GM21447 (cell line): ENCODE measurements at regions not wholly inside any gene's neighbourhood (a gene's known extent, or its start where the extent isn't known, plus 50 kb on each side); places are given as distances from the start of the nearest gene placed in this dataset.

Experiments used
- ATAC-seq: cut with Tn5 transposase; IDR thresholded peaks from one replicate; pipeline ENCODE4 v1.9.1; 2021; ENCODE audit not compliant: unreplicated experiment

GRCh38 chr11:59302991-59303390 is 55.7 kb upstream of the OR5AN1 start:
- ATAC-seq = no peak

- no peak for ATAC-seq
These were observed 63.3 kb upstream of the OR5AN1 start for GRCh38 chr11:59295435-59295834.

DNA sequence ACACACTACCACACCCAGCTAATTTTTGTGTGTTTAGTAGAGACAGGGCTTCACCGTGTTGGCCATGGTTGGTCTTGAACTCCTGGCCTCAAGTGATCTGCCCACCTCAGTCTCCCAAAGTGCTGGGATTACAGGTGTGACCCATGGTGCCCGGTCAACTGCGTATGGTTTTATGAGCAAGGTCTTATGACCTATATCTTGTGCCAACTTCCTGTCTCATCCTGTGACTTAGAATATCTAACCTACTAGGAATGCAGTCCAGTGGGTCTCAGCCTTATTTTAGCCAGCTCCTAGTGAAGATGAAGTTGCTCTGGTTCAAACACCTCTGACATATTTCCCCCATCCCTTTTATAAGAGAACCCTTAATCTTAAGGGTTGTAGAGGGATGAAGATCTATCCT is 66.1 kb upstream of the OR5AN1 start:
- no peak for ATAC-seq

- ATAC-seq = no peak
These were observed 67.5 kb upstream of the OR5AN1 start for GRCh38 chr11:59291228-59291627.

- ATAC-seq = no peak
These were observed 69.1 kb upstream of the OR5AN1 start for GRCh38 chr11:59289356-59290181.

- no peak for ATAC-seq
These were observed 72.9 kb upstream of the OR5AN1 start for GRCh38 chr11:59285716-59286260.

DNA sequence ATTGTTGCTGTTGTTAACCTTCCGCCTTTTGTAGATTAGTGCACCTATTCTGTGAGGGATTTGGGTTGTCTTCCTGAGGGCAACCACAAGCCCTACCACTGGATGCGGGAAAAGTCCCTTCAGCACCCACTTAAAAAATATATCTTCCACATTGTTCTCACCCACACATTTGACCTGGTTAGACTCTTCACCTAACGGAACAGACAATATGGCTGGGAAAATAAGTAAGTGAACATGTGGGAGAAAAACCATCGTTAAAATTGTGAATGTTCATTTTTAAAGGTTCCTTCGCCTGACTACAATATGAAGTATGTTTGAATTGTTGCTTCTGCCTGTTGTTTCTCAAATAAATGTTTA is 72.0 kb upstream of the MPEG1 start:
- ATAC-seq = no peak

DNA sequence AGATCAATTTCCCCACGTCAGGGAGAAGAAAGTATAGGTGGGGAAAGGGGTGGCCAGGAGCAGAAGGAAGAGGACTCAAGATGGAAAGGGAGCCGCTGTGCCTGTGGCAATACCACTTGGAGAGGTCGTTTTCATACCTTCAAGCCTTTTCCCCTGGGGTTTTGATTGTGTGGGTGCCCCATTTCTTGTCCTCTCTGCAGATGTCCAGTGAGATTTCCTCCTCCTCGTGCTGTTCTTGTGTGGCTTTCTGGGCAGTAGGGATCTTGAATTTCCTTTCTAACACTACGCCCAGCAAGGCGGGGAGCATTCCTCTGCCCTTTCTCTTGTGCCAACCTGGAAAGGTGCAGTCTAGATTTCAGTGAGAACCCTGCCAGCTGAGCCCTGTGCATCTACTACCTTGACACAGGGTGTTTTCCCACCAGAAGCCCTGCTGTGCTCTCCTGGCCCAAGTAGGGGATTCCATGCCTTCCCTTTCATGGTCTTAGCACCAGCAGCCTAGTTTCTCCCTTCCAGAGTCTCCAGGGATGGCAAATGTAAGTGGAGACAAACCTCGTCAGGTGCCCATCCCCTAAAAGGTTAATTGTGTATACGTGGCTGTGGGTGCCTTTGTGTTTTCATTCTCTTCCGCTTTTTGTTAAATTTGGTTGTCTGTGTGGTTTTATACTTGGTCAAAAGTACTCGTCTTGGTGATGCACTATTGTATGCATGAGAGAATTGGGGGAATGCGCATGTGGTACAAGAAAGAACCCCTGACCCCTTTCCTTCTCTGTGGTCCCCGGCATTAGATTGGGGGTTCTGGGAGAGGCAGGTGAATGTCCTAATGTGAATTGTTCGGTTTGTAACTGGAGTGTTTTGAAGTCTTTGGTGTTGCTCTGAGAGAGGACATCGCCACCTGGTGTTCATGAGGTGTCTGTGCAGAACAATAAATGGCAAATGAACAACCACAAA is 71.4 kb upstream of the MPEG1 start:
- ATAC-seq = peak; percentile 70

GRCh38 chr11:59283311-59283710 is 70.6 kb upstream of the MPEG1 start:
- ATAC-seq = no peak

DNA sequence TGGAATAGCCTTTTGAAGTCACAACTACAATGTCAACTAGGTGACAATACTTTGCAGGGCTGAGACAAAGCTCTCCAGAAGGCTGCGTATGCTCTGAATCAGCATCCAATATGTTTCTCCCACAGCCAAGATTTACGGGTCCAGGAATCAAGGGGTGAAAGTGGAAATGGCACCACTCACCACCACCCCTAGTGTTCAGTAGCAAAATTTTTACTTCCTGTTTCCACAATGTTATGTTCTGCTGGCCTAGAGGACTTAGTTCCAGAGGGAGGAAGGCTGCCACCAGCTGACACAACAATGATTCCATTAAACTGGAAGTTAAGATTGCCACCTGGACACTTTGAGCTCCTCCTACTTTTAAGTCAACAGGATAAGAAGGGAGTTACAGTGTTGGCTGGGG is 68.5 kb upstream of the MPEG1 start:
- ATAC-seq = no peak

- ATAC-seq = peak; percentile 96
These were observed 60.7 kb upstream of the MPEG1 start for GRCh38 chr11:59273373-59273841.

- no peak for ATAC-seq
These were observed 60.1 kb upstream of the MPEG1 start for GRCh38 chr11:59272771-59273372.

DNA sequence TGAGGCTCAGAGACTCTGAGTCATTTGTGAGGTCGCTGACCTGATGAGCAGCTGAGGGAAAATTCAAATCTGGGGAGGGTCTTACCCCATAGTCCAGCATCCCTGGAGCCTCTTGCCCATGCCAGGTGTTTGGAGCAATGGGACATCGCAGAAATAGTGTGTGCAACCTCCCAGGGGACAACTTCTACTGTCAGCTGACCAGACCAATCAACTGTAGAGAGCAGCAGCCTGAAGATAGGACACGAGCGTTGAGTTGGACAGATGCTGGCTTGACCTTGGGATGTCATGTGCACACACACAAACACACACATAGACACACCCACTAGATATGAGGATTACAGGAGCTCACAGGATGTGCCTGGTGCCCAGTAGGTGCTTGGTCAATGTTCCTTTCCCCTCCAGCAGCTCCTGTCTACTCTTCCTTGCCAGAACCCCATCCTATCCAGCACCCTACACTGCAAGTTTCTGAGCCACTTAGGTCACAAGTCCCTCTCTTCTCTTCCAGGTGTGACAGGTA is 59.1 kb upstream of the MPEG1 start:
- no peak for ATAC-seq

- no peak for ATAC-seq
These were observed 58.6 kb upstream of the MPEG1 start for GRCh38 chr11:59271247-59271755.

DNA sequence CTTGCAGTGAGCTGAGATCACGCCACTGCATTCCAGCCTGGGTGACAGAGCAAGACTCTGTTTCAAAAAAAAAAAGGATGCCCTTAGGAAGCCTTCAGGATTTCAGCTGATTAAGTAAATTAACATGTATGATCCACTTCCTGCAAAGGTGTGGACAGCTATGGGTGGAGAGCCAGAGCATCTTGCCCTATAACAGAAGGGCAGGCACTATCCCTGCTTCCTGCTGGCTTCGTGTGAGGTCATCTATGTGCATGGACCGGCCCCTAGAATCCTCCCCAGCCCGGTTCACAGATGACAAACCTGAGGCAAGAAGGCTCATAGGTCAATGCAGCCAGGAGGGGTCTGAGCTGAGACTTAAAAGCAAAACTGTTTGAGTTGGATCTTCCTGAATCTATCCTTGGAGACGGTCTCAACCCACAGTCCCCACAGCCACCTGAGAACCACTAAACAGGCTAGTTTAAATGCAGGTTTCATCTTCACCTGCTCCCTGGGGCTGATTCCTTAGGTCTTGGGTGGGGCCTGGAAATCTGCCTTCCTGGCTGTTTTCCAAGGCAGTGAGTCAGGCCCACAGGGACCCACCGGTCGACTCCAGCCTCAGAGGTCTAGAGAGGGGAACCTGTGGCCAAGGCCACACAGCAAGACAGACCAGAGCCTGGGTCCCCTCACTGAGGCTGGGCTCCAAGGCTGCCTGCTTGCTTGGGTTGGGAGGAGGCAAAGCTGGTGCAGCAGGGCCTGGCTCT is 55.2 kb upstream of the MPEG1 start:
- ATAC-seq = no peak

- peak; percentile 77 for ATAC-seq
These were observed 54.5 kb upstream of the MPEG1 start for GRCh38 chr11:59267196-59267595.

GRCh38 chr11:59266491-59266890 is 53.8 kb upstream of the MPEG1 start:
- ATAC-seq = no peak

DNA sequence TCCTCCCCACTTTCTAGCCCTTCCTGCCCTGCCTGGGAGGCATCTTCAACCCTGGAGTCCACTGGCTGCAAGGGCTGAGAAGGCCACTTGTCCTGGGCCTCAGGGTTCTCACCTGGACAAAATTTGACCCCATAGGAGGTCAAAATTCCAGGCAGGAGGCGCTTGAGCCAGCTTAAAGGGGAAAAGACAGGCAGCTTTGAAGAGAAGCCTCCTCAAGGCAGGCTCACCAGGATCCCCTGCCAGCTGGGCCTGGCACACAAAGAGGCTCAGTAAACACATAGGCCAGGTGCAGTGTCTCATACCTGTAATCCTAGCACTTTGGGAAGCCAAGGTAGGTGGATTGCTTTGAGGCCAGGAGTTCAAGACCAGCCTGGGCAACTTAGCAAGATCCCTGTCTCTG is 53.0 kb upstream of the MPEG1 start:
- ATAC-seq = no peak

- ATAC-seq = no peak
These were observed 52.0 kb upstream of the MPEG1 start for GRCh38 chr11:59264736-59265135.

DNA sequence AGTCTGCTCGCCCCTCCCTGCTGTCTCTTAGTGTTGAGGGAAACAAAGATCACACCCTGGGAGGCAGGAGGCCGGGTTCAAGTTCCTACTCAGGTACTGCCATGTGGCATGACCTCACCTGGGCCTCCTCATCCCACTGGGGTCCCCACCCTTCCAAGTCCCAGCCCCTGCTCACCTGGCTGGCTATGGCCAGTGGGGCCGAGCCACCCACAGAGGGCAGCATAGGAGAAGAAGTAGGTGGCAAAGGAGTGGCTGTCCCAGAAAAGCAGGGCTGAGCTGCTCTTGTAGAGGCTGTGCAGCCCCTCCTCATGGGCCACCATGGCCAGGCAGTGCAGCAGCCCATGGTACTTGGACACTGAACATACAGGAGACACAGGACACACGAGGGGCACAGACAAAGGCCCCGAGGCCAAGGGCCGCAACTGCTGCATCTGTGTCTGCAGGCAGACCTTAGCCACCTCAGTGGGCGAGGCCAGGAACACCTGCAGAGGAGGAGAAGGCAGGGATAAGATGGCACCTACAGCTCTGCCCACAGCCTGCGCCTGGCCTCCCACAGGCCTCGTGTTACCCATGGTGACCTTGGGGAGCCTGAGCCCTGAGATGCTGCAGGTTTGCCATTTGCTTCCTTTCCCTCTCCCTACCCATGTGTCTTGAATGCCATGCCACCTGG is 50.6 kb upstream of the MPEG1 start:
- ATAC-seq = no peak
